ENCODE measurements at regions not wholly inside any gene's neighbourhood (a gene's known extent, or its start where the extent isn't known, plus 50 kb on each side); places are given as distances from the start of the nearest gene placed in this dataset.

DNA sequence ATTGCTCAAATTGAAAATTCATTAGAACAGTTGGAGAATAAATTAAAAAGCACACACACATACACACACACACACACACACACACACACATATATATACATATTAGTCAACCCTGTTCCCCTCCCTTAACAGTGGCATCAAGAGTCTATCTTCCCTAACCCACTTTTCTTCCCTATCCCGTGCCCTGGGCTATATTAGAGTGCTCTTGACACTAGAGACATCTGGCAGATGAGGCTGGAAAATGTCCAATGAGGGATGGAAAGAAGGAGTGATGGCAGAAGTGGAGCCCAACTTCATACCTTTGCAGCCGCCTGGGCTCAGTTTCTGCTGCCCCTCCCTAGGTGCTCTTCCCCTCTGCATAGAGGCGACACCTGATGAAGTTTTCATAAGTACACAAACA lies 172.4 kb upstream of the NUDT4 start:
- ATAC-seq = no peak
- Mint-ChIP-seq H3K4me1 (peaks cover 5% of the 10 kb centered on the region), H3K27ac (no peak overlapping the region), H3K9me3 (no peaks in the 10 kb centered on the region), H3K4me3 (no peak overlapping the region), H3K27me3 (no peaks in the 10 kb centered on the region)
- no peak for DNase-seq

DNA sequence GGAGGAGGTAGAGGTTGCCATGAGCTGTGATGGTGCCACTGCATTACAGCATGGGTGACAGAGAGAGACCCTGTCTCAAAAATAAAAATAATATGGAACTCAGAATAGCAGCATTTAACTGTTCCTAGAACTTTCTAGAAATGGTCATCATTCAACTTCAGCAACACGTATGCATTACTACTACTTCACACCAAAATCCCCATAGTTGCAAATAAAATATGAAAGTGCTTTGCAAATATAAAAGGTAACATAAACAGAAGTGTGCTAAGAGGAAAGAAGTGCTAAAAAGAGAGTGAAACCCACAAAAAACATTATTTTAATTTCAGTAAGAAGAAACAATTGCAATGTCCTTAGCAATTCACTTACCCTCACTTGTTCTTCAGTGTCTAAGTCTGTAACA lies 169.7 kb upstream of the NUDT4 start:
- Mint-ChIP-seq H3K4me3 (no peak overlapping the region), H3K9me3 (no peaks in the 10 kb centered on the region), H3K27ac (no peak overlapping the region), H3K27me3 (no peaks in the 10 kb centered on the region), H3K4me1 (no peaks in the 10 kb centered on the region)
- ATAC-seq = no peak
- DNase-seq = no peak

GRCh38 chr12:93214523-93215289 lies 163.0 kb upstream of the NUDT4 start:
- no peak for DNase-seq
- Mint-ChIP-seq H3K27ac (no peak overlapping the region), H3K27me3 (no peaks in the 10 kb centered on the region), H3K9me3 (no peaks in the 10 kb centered on the region), H3K4me3 (no peak overlapping the region), H3K4me1 (no peaks in the 10 kb centered on the region)
- no peak for ATAC-seq

DNA sequence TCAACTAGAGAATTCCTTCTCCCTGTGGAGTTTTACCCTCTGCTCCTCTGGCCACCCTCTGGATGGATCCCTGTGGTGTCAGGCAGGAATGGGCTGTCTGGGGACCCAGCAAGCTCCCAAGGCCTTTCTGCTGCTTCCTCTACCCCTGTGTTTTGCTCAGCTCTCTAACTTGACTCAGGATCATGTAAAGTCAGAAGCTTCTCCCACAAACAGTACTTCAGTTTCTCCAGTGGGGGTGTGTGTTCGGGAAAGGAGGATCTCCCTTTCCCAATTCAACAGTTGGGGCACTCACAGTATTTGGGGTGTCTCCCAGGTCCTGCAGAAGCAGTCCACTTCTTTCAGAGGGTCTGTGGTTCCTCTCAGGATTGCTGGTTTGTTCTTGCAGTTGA lies 162.4 kb upstream of the NUDT4 start:
- ATAC-seq (no peak), DNase-seq (no peak)
- Mint-ChIP-seq H3K27me3 (no peaks in the 10 kb centered on the region), H3K4me1 (no peaks in the 10 kb centered on the region), H3K27ac (no peak overlapping the region), H3K4me3 (no peak overlapping the region), H3K9me3 (no peaks in the 10 kb centered on the region)

GRCh38 chr12:93219947-93220346 lies 157.8 kb upstream of the NUDT4 start:
- ATAC-seq = no peak
- no peak for DNase-seq
- Mint-ChIP-seq H3K9me3 (peaks cover 8 to 12% of the 10 kb centered on the region in 2 donors), H3K27ac (no peak overlapping the region), H3K27me3 (no peaks in the 10 kb centered on the region), H3K4me1 (peaks cover 6% of the 10 kb centered on the region), H3K4me3 (no peak overlapping the region)

GRCh38 chr12:93221841-93222240 lies 155.9 kb upstream of the NUDT4 start:
- no peaks in the 10 kb centered on the region for H3K27me3 Mint-ChIP-seq
- peaks cover 8 to 12% of the 10 kb centered on the region in 2 donors for H3K9me3 Mint-ChIP-seq
- DNase-seq (no peak), ATAC-seq (no peak)
- peaks cover 6% of the 10 kb centered on the region for H3K4me1 Mint-ChIP-seq
- H3K27ac Mint-ChIP-seq = no peak overlapping the region
- H3K4me3 Mint-ChIP-seq = no peak overlapping the region

DNA sequence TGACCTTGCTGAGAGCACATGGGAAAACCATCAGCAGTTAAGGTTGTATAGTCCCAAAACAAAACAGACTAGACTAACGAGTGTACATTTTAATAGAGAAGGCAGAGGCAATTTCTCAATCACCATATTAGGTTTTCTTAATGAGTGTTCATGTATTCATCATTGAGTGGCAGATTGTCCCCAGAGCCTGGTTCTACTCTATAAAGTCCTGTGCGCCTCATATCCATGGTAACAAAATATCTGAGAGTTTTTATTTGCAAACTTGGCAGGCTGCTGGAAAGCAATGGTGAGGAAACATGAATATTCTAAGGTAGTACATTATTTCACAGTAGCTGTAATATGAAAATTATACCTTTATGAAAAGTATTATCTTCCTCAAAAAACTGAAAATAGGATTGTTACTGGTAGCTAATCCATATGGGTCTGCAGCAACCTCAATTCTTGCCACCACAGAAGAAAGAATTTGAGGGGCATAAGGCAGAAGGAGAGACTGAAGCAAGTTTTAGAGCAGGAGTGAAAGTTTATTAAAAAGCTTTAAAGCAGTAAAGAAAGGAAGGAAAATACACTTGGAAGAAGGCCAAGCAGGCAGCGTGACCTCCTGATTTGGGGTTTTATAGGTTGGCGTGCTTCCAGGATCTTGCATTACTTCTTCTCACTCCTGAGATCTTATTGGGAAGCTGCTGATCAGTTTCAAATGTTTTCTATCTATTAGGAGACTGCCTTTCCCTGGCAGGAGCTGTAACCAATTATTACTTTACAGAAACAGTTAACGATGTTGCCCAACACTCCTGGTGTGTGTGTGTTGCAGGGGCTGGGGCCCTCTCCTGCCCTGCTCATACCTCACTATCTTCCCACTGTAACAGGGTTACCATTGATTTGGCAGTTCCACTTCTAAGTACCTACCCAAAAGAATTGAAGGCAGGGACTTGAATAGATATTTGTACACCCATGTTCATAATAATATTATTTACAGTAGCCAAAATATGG lies 154.0 kb upstream of the NUDT4 start:
- Mint-ChIP-seq H3K9me3 (peaks cover 17% of the 10 kb centered on the region in 2 donors), H3K27ac (no peak overlapping the region), H3K27me3 (no peaks in the 10 kb centered on the region), H3K4me1 (peaks cover 6% of the 10 kb centered on the region), H3K4me3 (no peak overlapping the region)
- no peak for ATAC-seq
- DNase-seq = no peak

DNA sequence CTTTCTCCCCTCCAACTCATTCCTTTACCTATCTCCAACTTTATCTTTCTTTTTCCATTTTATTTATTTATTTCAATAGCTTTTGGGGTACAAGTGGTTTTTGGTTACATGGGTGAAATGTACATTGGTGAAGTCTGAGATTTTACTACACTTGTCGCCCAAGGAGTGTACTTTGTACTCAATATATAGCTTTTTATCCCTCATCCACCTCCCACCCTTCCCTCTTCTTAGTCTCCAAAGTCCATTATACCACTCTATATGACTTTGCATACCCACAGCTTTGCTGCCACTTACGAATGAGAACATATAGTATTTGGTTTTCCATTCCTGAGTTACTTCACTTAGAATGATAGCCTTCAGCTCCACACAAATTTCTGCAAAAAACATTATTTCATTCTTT lies 152.6 kb upstream of the NUDT4 start:
- ATAC-seq (no peak), DNase-seq (no peak)
- Mint-ChIP-seq H3K27ac (no peak overlapping the region), H3K9me3 (peaks cover 17% of the 10 kb centered on the region in 2 donors), H3K4me1 (peaks cover 6% of the 10 kb centered on the region), H3K4me3 (no peak overlapping the region), H3K27me3 (no peaks in the 10 kb centered on the region)

DNA sequence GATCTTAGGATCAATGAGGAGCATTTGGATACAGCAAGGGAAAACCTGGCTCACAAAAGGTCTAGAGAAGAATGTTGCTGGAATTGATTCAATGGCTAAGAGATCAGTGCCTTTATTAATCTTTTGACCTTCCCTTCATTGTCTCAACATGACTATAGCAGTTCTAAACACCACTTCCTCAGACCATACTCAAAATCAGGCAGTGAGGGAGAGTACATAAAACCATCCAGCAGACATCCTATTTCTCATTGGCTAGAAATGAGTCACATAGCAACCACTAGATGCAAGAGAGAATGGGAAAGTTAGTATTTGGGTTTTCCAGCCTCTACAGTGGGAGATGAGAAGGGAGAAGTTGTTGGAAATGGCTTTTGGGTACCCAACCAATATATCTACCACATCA lies 151.4 kb upstream of the NUDT4 start:
- Mint-ChIP-seq H3K4me1 (peaks cover 6% of the 10 kb centered on the region), H3K4me3 (no peak overlapping the region), H3K9me3 (peaks cover 11 to 16% of the 10 kb centered on the region in 2 donors), H3K27ac (no peak overlapping the region), H3K27me3 (no peaks in the 10 kb centered on the region)
- no peak for DNase-seq
- no peak for ATAC-seq

DNA sequence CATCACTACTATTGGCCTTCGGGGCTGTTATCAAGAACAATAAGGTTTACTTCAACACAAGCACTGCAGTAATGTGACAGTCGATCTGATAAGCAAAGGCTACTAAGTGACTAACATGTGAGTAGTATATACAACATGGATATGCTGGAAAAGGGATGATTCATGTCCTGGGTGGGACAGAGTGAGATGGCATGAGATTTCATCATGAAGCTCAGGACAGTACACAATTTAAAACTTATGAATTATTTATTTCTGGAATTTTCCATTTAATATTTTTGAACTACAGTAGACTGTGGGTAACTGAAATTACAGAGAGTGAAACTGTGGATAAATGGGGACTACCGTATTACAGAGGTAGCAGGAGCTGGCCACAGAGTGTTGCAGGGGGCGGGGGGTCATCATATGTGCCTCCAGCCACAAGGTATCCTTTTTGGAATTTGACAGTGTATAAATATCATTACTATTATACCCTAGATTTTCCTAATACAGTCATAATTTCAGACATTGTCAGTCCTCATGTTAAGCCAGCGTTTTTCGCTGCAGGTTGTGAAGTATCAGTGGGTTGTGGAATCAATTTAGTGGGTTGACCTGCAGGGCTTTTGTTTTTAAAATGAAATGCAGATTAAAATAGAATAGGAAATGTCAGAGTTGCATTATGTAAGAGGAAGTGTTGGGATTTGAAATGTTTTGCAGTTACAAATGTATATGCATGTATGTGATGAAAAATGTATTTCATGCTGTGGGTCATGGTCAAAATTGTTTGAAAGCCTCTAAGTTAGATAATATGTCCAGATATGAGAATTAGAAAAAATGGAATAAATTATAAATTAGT lies 148.0 kb upstream of the NUDT4 start:
- DNase-seq (no peak), ATAC-seq (no peak)

GRCh38 chr12:93230326-93230720 lies 147.4 kb upstream of the NUDT4 start:
- no peak for DNase-seq
- H3K4me1 Mint-ChIP-seq = no peaks in the 10 kb centered on the region
- no peak for ATAC-seq
- H3K27ac Mint-ChIP-seq = no peak overlapping the region
- peaks cover 5 to 9% of the 10 kb centered on the region in 2 donors for H3K9me3 Mint-ChIP-seq
- no peaks in the 10 kb centered on the region for H3K27me3 Mint-ChIP-seq
- H3K4me3 Mint-ChIP-seq = no peak overlapping the region

More for the DNA sequence above, 148.0 kb upstream of the NUDT4 start:
- H3K4me3 Mint-ChIP-seq = no peak overlapping the region
- no peaks in the 10 kb centered on the region for H3K4me1 Mint-ChIP-seq
- no peak overlapping the region for H3K27ac Mint-ChIP-seq
- no peaks in the 10 kb centered on the region for H3K27me3 Mint-ChIP-seq
- H3K9me3 Mint-ChIP-seq = peaks cover 5 to 9% of the 10 kb centered on the region in 2 donors

GRCh38 chr12:93231938-93232337 lies 145.8 kb upstream of the NUDT4 start:
- Mint-ChIP-seq H3K4me1 (no peaks in the 10 kb centered on the region), H3K27me3 (no peaks in the 10 kb centered on the region), H3K4me3 (no peak overlapping the region), H3K9me3 (peaks cover 5 to 9% of the 10 kb centered on the region in 2 donors), H3K27ac (no peak overlapping the region)
- no peak for DNase-seq
- ATAC-seq = no peak

DNA sequence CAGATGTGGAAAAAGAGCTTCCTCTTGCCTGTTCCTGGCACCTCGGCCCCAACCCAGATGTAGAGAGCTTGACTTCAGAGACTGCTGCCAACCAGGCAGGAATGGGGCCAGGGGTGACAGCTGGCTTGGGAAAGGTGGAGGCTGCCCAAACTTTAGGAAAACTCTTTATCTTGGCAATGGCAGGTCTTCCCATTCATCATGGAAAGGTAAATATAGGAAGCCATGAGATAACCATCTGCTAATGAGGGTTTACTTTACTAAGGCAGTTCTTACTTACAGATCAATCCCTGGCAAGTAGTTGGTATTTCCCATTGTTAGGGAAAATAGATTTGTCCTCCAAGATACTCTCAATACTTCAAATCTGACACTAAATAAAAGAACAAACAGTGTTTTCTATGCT lies 143.1 kb upstream of the NUDT4 start:
- peaks cover 1 to 3% of the 10 kb centered on the region in 2 donors for H3K9me3 Mint-ChIP-seq
- no peak overlapping the region for H3K27ac Mint-ChIP-seq
- ATAC-seq (no peak), DNase-seq (no peak)
- no peaks in the 10 kb centered on the region for H3K27me3 Mint-ChIP-seq
- no peaks in the 10 kb centered on the region for H3K4me1 Mint-ChIP-seq
- no peak overlapping the region for H3K4me3 Mint-ChIP-seq

GRCh38 chr12:93235881-93236280 lies 141.8 kb upstream of the NUDT4 start:
- no peaks in the 10 kb centered on the region for H3K27me3 Mint-ChIP-seq
- peaks cover 9% of the 10 kb centered on the region in 2 donors for H3K9me3 Mint-ChIP-seq
- peak overlapping the region in 1 of 2 donors; percentile 72 for H3K27ac Mint-ChIP-seq
- ATAC-seq (no peak), DNase-seq (no peak)
- no peaks in the 10 kb centered on the region for H3K4me1 Mint-ChIP-seq
- no peak overlapping the region for H3K4me3 Mint-ChIP-seq

- H3K27ac Mint-ChIP-seq = no peak overlapping the region
Observed at GRCh38 chr12:93237235-93237915, 140.3 kb upstream of the NUDT4 start.

More at GRCh38 chr12:93237235-93237915, 140.3 kb upstream of the NUDT4 start:
- H3K27me3 Mint-ChIP-seq = no peaks in the 10 kb centered on the region
- H3K4me1 Mint-ChIP-seq = no peaks in the 10 kb centered on the region
- no peak for ATAC-seq
- H3K9me3 Mint-ChIP-seq = peaks cover 9% of the 10 kb centered on the region in 2 donors
- DNase-seq = no peak
- H3K4me3 Mint-ChIP-seq = no peak overlapping the region

All from stimulated activated naive CD8-positive, alpha-beta T cell treated with anti-CD3 and anti-CD28 coated beads, Interleukin-15, amount 100 ng/mL, for 72 hours (primary cell).